Endothelial cell (in vitro differentiated cells): ENCODE measurements at regions not wholly inside any gene's neighbourhood (a gene's known extent, or its start where the extent isn't known, plus 50 kb on each side); places are given as distances from the start of the nearest gene placed in this dataset.
A peak's percentile ranks its signal among the peaks of the same experiment; 100 is the strongest.

Experiments used
- DNase-seq: peaks from one replicate; pipeline ENCODE4 v3.0.0; 2021; ENCODE audit warnings: low spot score
- H3K27ac Mint-ChIP-seq: one replicate; pipeline ENCODE4 v1.8.0; 2021; ENCODE audit warnings: mixed read lengths, inconsistent platforms; ENCODE audit not compliant: unreplicated experiment
- H3K27me3 Mint-ChIP-seq: one replicate; pipeline ENCODE4 v1.8.0; 2021; ENCODE audit warnings: mild to moderate bottlenecking, moderate library complexity, mixed read lengths, inconsistent platforms; ENCODE audit not compliant: unreplicated experiment
- H3K36me3 Mint-ChIP-seq: one replicate; pipeline ENCODE4 v1.8.0; 2021; ENCODE audit warnings: mild to moderate bottlenecking, low read depth, mixed read lengths, inconsistent platforms; ENCODE audit not compliant: unreplicated experiment
- H3K4me1 Mint-ChIP-seq: one replicate; pipeline ENCODE4 v1.8.0; 2021; ENCODE audit warnings: mild to moderate bottlenecking, mixed read lengths, inconsistent platforms; ENCODE audit not compliant: unreplicated experiment
- H3K4me3 Mint-ChIP-seq: one replicate; pipeline ENCODE4 v1.8.0; 2021; ENCODE audit warnings: mild to moderate bottlenecking, mixed read lengths, inconsistent platforms; ENCODE audit not compliant: unreplicated experiment
- H3K9me3 Mint-ChIP-seq: one replicate; pipeline ENCODE4 v1.8.0; 2021; ENCODE audit warnings: mixed read lengths, inconsistent platforms; ENCODE audit not compliant: unreplicated experiment
- TF ChIP-seq, protein P1 (sequence below): fragments of 200-600 bp; sonication (generic); IDR thresholded peaks from one replicate; pipeline ENCODE4 v1.5.0; 2021; ENCODE audit warnings: antibody characterized with exemption; ENCODE audit not compliant: unreplicated experiment

- no peaks in the 10 kb centered on the region for H3K9me3 Mint-ChIP-seq
- H3K4me1 Mint-ChIP-seq, result no peaks in the 10 kb centered on the region
- H3K36me3 Mint-ChIP-seq, result no peaks in the 10 kb centered on the region
- DNase-seq, result no peak
- no peaks in the 10 kb centered on the region for H3K27me3 Mint-ChIP-seq
- no peak overlapping the region for H3K27ac Mint-ChIP-seq
- no peak overlapping the region for H3K4me3 Mint-ChIP-seq
- TF ChIP-seq, protein P1, sequence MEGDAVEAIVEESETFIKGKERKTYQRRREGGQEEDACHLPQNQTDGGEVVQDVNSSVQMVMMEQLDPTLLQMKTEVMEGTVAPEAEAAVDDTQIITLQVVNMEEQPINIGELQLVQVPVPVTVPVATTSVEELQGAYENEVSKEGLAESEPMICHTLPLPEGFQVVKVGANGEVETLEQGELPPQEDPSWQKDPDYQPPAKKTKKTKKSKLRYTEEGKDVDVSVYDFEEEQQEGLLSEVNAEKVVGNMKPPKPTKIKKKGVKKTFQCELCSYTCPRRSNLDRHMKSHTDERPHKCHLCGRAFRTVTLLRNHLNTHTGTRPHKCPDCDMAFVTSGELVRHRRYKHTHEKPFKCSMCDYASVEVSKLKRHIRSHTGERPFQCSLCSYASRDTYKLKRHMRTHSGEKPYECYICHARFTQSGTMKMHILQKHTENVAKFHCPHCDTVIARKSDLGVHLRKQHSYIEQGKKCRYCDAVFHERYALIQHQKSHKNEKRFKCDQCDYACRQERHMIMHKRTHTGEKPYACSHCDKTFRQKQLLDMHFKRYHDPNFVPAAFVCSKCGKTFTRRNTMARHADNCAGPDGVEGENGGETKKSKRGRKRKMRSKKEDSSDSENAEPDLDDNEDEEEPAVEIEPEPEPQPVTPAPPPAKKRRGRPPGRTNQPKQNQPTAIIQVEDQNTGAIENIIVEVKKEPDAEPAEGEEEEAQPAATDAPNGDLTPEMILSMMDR, result no peak
Observed at GRCh38 chr1:83098131-83098530, 900.8 kb downstream of the TTLL7 start.

DNA sequence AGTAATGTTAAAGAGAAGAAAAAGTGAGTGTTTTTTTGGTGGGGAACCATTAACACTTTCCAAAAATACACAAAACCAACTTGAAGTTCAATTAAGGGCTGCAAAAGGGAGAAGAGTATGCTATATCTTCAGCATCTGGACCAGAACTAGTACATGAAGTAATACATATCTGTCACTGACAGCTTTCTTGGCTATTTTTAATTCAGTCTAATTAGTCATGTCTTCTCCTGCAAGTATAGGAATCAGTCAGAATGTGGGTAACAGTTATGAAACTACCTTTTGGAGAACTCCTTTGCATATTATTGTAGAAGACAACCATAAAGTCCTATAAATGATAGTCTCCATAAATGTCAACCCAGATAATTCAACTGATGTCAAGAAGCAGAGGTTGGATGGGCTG lies 901.2 kb downstream of the TTLL7 start:
- Mint-ChIP-seq H3K27me3 (no peaks in the 10 kb centered on the region), H3K4me1 (no peaks in the 10 kb centered on the region), H3K36me3 (no peaks in the 10 kb centered on the region), H3K4me3 (no peak overlapping the region), H3K27ac (no peak overlapping the region), H3K9me3 (no peaks in the 10 kb centered on the region)
- DNase-seq, result no peak
- TF ChIP-seq, protein P1, result no peak

GRCh38 chr1:83095570-83095969 lies 903.4 kb downstream of the TTLL7 start:
- H3K9me3 Mint-ChIP-seq, result no peaks in the 10 kb centered on the region
- no peak overlapping the region for H3K4me3 Mint-ChIP-seq
- H3K27me3 Mint-ChIP-seq, result no peaks in the 10 kb centered on the region
- H3K27ac Mint-ChIP-seq, result no peak overlapping the region
- TF ChIP-seq, protein P1, result no peak
- H3K4me1 Mint-ChIP-seq, result no peaks in the 10 kb centered on the region
- DNase-seq, result no peak
- no peaks in the 10 kb centered on the region for H3K36me3 Mint-ChIP-seq

GRCh38 chr1:83090195-83090594 lies 908.7 kb downstream of the TTLL7 start:
- Mint-ChIP-seq H3K27ac (no peak overlapping the region), H3K36me3 (no peaks in the 10 kb centered on the region), H3K4me3 (no peak overlapping the region), H3K4me1 (peaks cover 14% of the 10 kb centered on the region), H3K27me3 (no peaks in the 10 kb centered on the region), H3K9me3 (no peaks in the 10 kb centered on the region)
- TF ChIP-seq, protein P1, result no peak
- DNase-seq, result no peak

GRCh38 chr1:83087851-83088250 lies 911.1 kb downstream of the TTLL7 start:
- TF ChIP-seq, protein P1, result no peak
- no peak overlapping the region for H3K4me3 Mint-ChIP-seq

More at GRCh38 chr1:83087851-83088250, 911.1 kb downstream of the TTLL7 start:
- no peaks in the 10 kb centered on the region for H3K9me3 Mint-ChIP-seq
- H3K36me3 Mint-ChIP-seq, result no peaks in the 10 kb centered on the region
- DNase-seq, result no peak
- H3K27ac Mint-ChIP-seq, result peak overlapping the region; percentile 13
- H3K4me1 Mint-ChIP-seq, result peaks cover 14% of the 10 kb centered on the region
- no peaks in the 10 kb centered on the region for H3K27me3 Mint-ChIP-seq
